ENCODE measurements at regions not wholly inside any gene's neighbourhood (a gene's known extent, or its start where the extent isn't known, plus 50 kb on each side); places are given as distances from the start of the nearest gene placed in this dataset.
A peak's percentile ranks its signal among the peaks of the same experiment; 100 is the strongest.

DNA sequence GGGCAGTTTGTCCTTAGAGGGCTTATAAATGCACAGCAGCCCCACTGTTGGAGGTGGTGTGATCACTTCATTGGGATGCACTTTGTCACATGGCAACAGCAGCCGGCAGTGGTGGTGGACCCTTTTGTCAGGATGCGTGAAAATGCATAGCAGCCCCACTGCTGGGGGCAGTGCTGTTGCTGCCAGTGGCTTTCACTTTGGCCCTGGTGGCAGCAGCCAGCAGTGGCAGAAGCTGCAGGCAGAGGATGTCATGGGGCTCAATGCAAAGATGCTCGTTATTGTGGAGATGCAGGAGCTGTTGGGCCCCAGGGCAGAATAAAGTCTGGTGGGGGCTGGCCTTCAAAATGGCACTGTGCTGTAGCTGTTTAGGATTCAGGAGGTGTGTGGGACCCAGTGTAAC, 173.0 kb upstream of the DAAM1 start:
- ChIA-PET POLR2A (ENCODE audit: partially characterized antibody) (no interaction called here), CTCF (ENCODE audit: partially characterized antibody) (interaction anchor here (0.7 to 3.3 kb wide), 12 partner anchors 12 to 515 kb away, joined by 3 to 13 read pairs (median 4); no protein-coding TSS in a partner anchor)

More for the DNA sequence above, 173.0 kb upstream of the DAAM1 start:
- TF ChIP-seq, protein P1, sequence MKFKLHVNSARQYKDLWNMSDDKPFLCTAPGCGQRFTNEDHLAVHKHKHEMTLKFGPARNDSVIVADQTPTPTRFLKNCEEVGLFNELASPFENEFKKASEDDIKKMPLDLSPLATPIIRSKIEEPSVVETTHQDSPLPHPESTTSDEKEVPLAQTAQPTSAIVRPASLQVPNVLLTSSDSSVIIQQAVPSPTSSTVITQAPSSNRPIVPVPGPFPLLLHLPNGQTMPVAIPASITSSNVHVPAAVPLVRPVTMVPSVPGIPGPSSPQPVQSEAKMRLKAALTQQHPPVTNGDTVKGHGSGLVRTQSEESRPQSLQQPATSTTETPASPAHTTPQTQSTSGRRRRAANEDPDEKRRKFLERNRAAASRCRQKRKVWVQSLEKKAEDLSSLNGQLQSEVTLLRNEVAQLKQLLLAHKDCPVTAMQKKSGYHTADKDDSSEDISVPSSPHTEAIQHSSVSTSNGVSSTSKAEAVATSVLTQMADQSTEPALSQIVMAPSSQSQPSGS (IDR thresholded peaks at IDR 0.05; ENCODE audit: low read length): no peak
- TF ChIP-seq CREB1 (IDR thresholded peaks at IDR 0.05) (no peak), RAD21 (IDR thresholded peaks at IDR 0.05 in 1 of 2, conservative IDR thresholded peaks at IDR 0.05 in 1 of 2; ENCODE audit: low read depth in 2 of 2, low read length in 2 of 2) (0 out of 4 replicates have a peak, but pooled peaks of 1 of the 2 experiments have one; percentile 3), TAF7 (optimal IDR thresholded peaks at IDR 0.05; ENCODE audit: borderline replicate concordance, low read depth, low read length) (no peak), KDM5A (IDR thresholded peaks at IDR 0.05; ENCODE audit: low read length) (no peak), RBBP5 (IDR thresholded peaks at IDR 0.05; ENCODE audit: borderline replicate concordance, low read depth, low read length) (no peak)
- H3K27me3 ChIP-seq (replicated peaks in 1 of 4; ENCODE audit: control insufficient read depth in 3 of 4, extremely low read depth in 1 of 4, insufficient read depth in 3 of 4, low read length in 3 of 4): no peaks in the 10 kb centered on the region
- no peaks in the 10 kb centered on the region; a peak in 1 of 4 replicates for H3K9me3 ChIP-seq (ENCODE audit: insufficient read depth in 2 of 2, low read depth in 1 of 2, low read length in 1 of 2)
- no peak overlapping the region for H3K18ac ChIP-seq (ENCODE audit: extremely low read depth, low read length)
- no peak overlapping the region for H3K56ac ChIP-seq (replicated peaks; ENCODE audit: insufficient read length, low read depth, low read length)
- H2BK20ac ChIP-seq (ENCODE audit: low read length): no peak overlapping the region
- no peak overlapping the region for H2BK120ac ChIP-seq (replicated peaks; ENCODE audit: low read depth, low read length)
- no peak for DNase-seq (ENCODE audit: low read depth in 1 of 2, low spot score in 2 of 2)
- H2AK5ac ChIP-seq (ENCODE audit: low read depth, low read length): no peak overlapping the region
- no peak overlapping the region for H4K5ac ChIP-seq (ENCODE audit: insufficient read length, low read depth, low read length)
- WGBS, 2 experiments (ENCODE audit: extremely low coverage in 1 of 2, insufficient coverage in 1 of 2, insufficient read length in 1 of 2, insufficient replicate concordance in 2 of 2, low coverage in 1 of 2, low lambda C conversion rate in 2 of 2, missing lambda C conversion rate in 1 of 2): 88% methylated on average over 3 of the region's 3 CpGs; no CpG with 5 or more reads in 1 of the 2 experiments
- H3K23ac ChIP-seq (ENCODE audit: insufficient read length): no peak overlapping the region
- no peak overlapping the region for H2BK12ac ChIP-seq (ENCODE audit: low read depth, low read length)
- H4K8ac ChIP-seq (ENCODE audit: extremely low read depth, insufficient read depth, low read length): no peak overlapping the region
- no peak overlapping the region for H2AFZ ChIP-seq (ENCODE audit: low read length)
- H3K4me3 ChIP-seq (ENCODE audit: extremely low read depth in 1 of 4, insufficient read depth in 2 of 4, low read depth in 3 of 4, low read length in 4 of 4): no peak overlapping the region
- peaks cover 0 to 6% (median 1%) of the 10 kb centered on the region in 4 experiments; a peak in 1 of 7 replicates for H3K4me1 ChIP-seq (replicated peaks in 1 of 4; ENCODE audit: control insufficient read depth in 3 of 4, insufficient read depth in 4 of 4, low read length in 3 of 4)
- no peak overlapping the region for H3K14ac ChIP-seq (ENCODE audit: insufficient read length)
- H4K91ac ChIP-seq (replicated peaks; ENCODE audit: insufficient read length, low read length): no peak overlapping the region
- H3K9ac ChIP-seq (replicated peaks in 1 of 4; ENCODE audit: extremely low read depth in 1 of 4, low read depth in 3 of 4, low read length in 3 of 4): no peak overlapping the region
- H3K27ac ChIP-seq (ENCODE audit: low read depth, low read length): no peak overlapping the region
- FAIRE-seq: no peak
- H3K36me3 ChIP-seq (ENCODE audit: control insufficient read depth in 2 of 4, insufficient read depth in 4 of 4, low read length in 3 of 4): no peaks in the 10 kb centered on the region
- no peaks in the 10 kb centered on the region for H3K79me1 ChIP-seq (ENCODE audit: low read depth, low read length)
- no peak overlapping the region for H2BK15ac ChIP-seq (ENCODE audit: low read length)
- no peak overlapping the region for H3K4me2 ChIP-seq (ENCODE audit: insufficient read depth in 1 of 2, low read depth in 2 of 2, low read length in 2 of 2)
- no peaks in the 10 kb centered on the region for H3K23me2 ChIP-seq (ENCODE audit: low read depth, low read length)
- no peak overlapping the region for H3K4ac ChIP-seq (replicated peaks; ENCODE audit: insufficient read length, low read depth, low read length)
- no peak overlapping the region for H2BK5ac ChIP-seq (ENCODE audit: low read depth, low read length)
- H3K79me2 ChIP-seq (ENCODE audit: control insufficient read depth in 1 of 2, insufficient read depth in 2 of 2, low read length in 2 of 2): no peaks in the 10 kb centered on the region
- H4K20me1 ChIP-seq (replicated peaks in 1 of 2; ENCODE audit: control insufficient read depth in 1 of 2, insufficient read depth in 2 of 2, low read length in 2 of 2): no peaks in the 10 kb centered on the region
